Tibial artery (tissue), 4 donors: ENCODE measurements at regions not wholly inside any gene's neighbourhood (a gene's known extent, or its start where the extent isn't known, plus 50 kb on each side); places are given as distances from the start of the nearest gene placed in this dataset.

ENCODE experiments used
- DNase-seq, 2 donors: peaks; one replicate each; pipeline ENCODE4 v3.0.0-alpha.2; 2019
- H3K27ac ChIP-seq, 2 donors: fragments of 200-600 bp; sonication (generic) in 1 of 2; 1 replicate in 1 of 2; 2 replicates in 1 of 2; pipeline ENCODE4 v1.5.1; 2018 to 2019; ENCODE audit warnings: mild to moderate bottlenecking in 1 of 2
- H3K27me3 ChIP-seq, 2 donors: fragments of 200-600 bp; sonication (generic) in 1 of 2; one replicate each; pipeline versions ENCODE4 v1.5.1 to v1.6.0; 2016 to 2019
- H3K36me3 ChIP-seq, 3 donors: fragments of 200-600 bp; sonication (generic) in 2 of 3; one replicate each; pipeline ENCODE4 v1.5.1; 2016 to 2019; ENCODE audit warnings: mild to moderate bottlenecking in 2 of 3
- H3K4me1 ChIP-seq, 4 donors: fragments of 200-600 bp; sonication (generic) in 2 of 4; 1 replicate in 3 of 4; 2 replicates in 1 of 4; pipeline ENCODE4 v1.5.1; 2016 to 2019
- H3K4me3 ChIP-seq, 2 donors: fragments of 200-600 bp; sonication (generic) in 1 of 2; 1 replicate in 1 of 2; 2 replicates in 1 of 2; pipeline ENCODE4 v1.5.1; 2018 to 2019; ENCODE audit warnings: mild to moderate bottlenecking in 2 of 2
- H3K9me3 ChIP-seq, 3 donors: fragments of 200-600 bp; sonication (generic) in 1 of 3; one replicate each; pipeline ENCODE4 v1.5.1; 2016 to 2019
- intact Hi-C: fragments of 100-400 bp; cut with DNase I; formaldehyde crosslinking; loops from one replicate; pipeline ENCODE4 v1.15.0; 2023; ENCODE audit warnings: low total_unique reads
- TF ChIP-seq, protein P1 (sequence below), 2 experiments: fragments of 200-600 bp in 1 of 2; fragments of 450-650 bp in 1 of 2; IDR thresholded peaks; one replicate each; pipeline ENCODE4 v1.5.1; 2017 to 2019; ENCODE audit warnings: antibody characterized with exemption in 2 of 2, mild to moderate bottlenecking in 1 of 2, moderate library complexity in 1 of 2

- TF ChIP-seq, protein P1, sequence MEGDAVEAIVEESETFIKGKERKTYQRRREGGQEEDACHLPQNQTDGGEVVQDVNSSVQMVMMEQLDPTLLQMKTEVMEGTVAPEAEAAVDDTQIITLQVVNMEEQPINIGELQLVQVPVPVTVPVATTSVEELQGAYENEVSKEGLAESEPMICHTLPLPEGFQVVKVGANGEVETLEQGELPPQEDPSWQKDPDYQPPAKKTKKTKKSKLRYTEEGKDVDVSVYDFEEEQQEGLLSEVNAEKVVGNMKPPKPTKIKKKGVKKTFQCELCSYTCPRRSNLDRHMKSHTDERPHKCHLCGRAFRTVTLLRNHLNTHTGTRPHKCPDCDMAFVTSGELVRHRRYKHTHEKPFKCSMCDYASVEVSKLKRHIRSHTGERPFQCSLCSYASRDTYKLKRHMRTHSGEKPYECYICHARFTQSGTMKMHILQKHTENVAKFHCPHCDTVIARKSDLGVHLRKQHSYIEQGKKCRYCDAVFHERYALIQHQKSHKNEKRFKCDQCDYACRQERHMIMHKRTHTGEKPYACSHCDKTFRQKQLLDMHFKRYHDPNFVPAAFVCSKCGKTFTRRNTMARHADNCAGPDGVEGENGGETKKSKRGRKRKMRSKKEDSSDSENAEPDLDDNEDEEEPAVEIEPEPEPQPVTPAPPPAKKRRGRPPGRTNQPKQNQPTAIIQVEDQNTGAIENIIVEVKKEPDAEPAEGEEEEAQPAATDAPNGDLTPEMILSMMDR (IDR thresholded peaks at IDR 0.05): no peak
- Histone ChIP-seq H3K4me1 (no peaks in the 10 kb centered on the region), H3K27ac (no peak overlapping the region), H3K4me3 (no peak overlapping the region), H3K9me3 (no peaks in the 10 kb centered on the region), H3K27me3 (no peaks in the 10 kb centered on the region), H3K36me3 (no peaks in the 10 kb centered on the region)
- intact Hi-C loops: no loop called here
- no peak for DNase-seq
Observed at GRCh38 chr4:179757641-179758040, 2315.4 kb upstream of the AGA start.

- Histone ChIP-seq H3K27ac (no peak overlapping the region), H3K27me3 (no peaks in the 10 kb centered on the region), H3K9me3 (peaks cover 0 to under 1% (median 0%) of the 10 kb centered on the region in 3 donors), H3K4me3 (no peak overlapping the region), H3K36me3 (no peaks in the 10 kb centered on the region), H3K4me1 (no peaks in the 10 kb centered on the region)
- TF ChIP-seq, protein P1 (IDR thresholded peaks at IDR 0.05): no peak
- DNase-seq: no peak
- intact Hi-C loops: no loop called here
Observed at GRCh38 chr4:179762840-179763239, 2320.6 kb upstream of the AGA start.

- intact Hi-C loops: no loop called here
- TF ChIP-seq, protein P1 (IDR thresholded peaks at IDR 0.05): no peak
- H3K36me3 ChIP-seq: no peaks in the 10 kb centered on the region
- H3K27me3 ChIP-seq: no peaks in the 10 kb centered on the region
- no peak overlapping the region for H3K4me3 ChIP-seq
- H3K9me3 ChIP-seq: peaks cover 0 to 4% (median 0%) of the 10 kb centered on the region in 3 donors
- no peaks in the 10 kb centered on the region for H3K4me1 ChIP-seq
- no peak for DNase-seq
- no peak overlapping the region for H3K27ac ChIP-seq
Observed at GRCh38 chr4:179766938-179767337, 2324.7 kb upstream of the AGA start.

GRCh38 chr4:179768996-179769395, 2326.8 kb upstream of the AGA start:
- no peak overlapping the region for H3K4me3 ChIP-seq
- no peaks in the 10 kb centered on the region for H3K36me3 ChIP-seq
- TF ChIP-seq, protein P1 (IDR thresholded peaks at IDR 0.05): no peak
- H3K27me3 ChIP-seq: no peaks in the 10 kb centered on the region
- H3K9me3 ChIP-seq: peaks cover 0 to 4% (median 0%) of the 10 kb centered on the region in 3 donors
- intact Hi-C loops: no loop called here
- no peak for DNase-seq
- no peaks in the 10 kb centered on the region for H3K4me1 ChIP-seq
- H3K27ac ChIP-seq: no peak overlapping the region

GRCh38 chr4:179797738-179798137, 2355.5 kb upstream of the AGA start:
- TF ChIP-seq, protein P1 (IDR thresholded peaks at IDR 0.05): no peak
- intact Hi-C loops: no loop called here
- Histone ChIP-seq H3K27ac (no peak overlapping the region), H3K27me3 (no peaks in the 10 kb centered on the region), H3K4me3 (no peak overlapping the region), H3K4me1 (no peaks in the 10 kb centered on the region), H3K36me3 (no peaks in the 10 kb centered on the region), H3K9me3 (no peaks in the 10 kb centered on the region)
- no peak for DNase-seq

DNA sequence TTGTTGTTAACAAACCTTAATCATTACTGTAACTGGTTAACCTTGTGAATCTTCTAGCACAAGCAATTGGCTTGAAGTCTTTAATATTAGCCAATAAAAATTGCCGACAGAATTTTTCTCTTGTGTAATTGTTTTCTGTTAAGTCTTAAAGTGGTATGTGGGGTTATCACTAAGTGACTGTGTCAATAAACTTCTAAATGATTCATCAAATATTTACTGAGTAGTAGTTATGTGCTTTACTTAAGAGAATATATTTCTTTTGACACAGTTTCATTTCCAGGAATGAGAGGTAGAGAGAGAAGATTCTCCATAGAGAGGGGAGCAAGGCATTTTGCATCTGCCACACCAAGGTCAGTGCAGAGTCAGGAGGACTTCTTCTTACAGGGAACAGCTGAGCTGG, 2361.6 kb upstream of the AGA start:
- H3K4me3 ChIP-seq: no peak overlapping the region
- intact Hi-C loops: no loop called here
- DNase-seq: no peak
- no peaks in the 10 kb centered on the region for H3K27me3 ChIP-seq
- no peaks in the 10 kb centered on the region for H3K4me1 ChIP-seq
- no peak overlapping the region for H3K27ac ChIP-seq
- no peaks in the 10 kb centered on the region for H3K36me3 ChIP-seq
- no peaks in the 10 kb centered on the region for H3K9me3 ChIP-seq
- TF ChIP-seq, protein P1 (IDR thresholded peaks at IDR 0.05): no peak
